DND-41 (cell line): ENCODE measurements at regions not wholly inside any gene's neighbourhood (a gene's known extent, or its start where the extent isn't known, plus 50 kb on each side); places are given as distances from the start of the nearest gene placed in this dataset.

Source experiments
- ATAC-seq: fragments of 200-7000 bp; cut with Tn5 transposase; 3 replicates; pipeline ENCODE4 v1.9.1; 2021; ENCODE audit warnings: low read depth; ENCODE audit not compliant: insufficient read depth
- DNase-seq: peaks from one replicate; pipeline ENCODE4 v3.0.0-alpha.2; 2020
- H2AFZ ChIP-seq: 2 replicates; pipeline ENCODE4 v1.6.0; 2012; ENCODE audit warnings: low read depth, low read length
- H3K27ac ChIP-seq: 2 replicates; pipeline ENCODE4 v1.5.1; 2012; ENCODE audit warnings: low read length, inconsistent platforms
- H3K27me3 ChIP-seq: fragments of 200-600 bp; sonication (generic); 2 replicates; pipeline ENCODE4 v1.6.0; 2012; ENCODE audit warnings: low read length, mild to moderate bottlenecking, inconsistent platforms; ENCODE audit not compliant: insufficient read depth, poor library complexity
- H3K36me3 ChIP-seq: 2 replicates; pipeline ENCODE4 v1.5.1; 2012; ENCODE audit warnings: low read length, inconsistent platforms; ENCODE audit not compliant: insufficient read depth
- H3K4me1 ChIP-seq: 2 replicates; pipeline ENCODE4 v1.5.1; 2012; ENCODE audit warnings: mild to moderate bottlenecking, low read length; ENCODE audit not compliant: insufficient read depth
- H3K4me2 ChIP-seq: 2 replicates; pipeline ENCODE4 v1.6.0; 2012; ENCODE audit warnings: mild to moderate bottlenecking, moderate library complexity, low read length, inconsistent platforms; ENCODE audit not compliant: insufficient read depth
- H3K4me3 ChIP-seq, 2 experiments: fragments of 200-600 bp in 1 of 2; shearing (Covaris generic) in 1 of 2; 2 replicates each; pipeline ENCODE4 v1.5.1; 2012 to 2016; ENCODE audit warnings: inconsistent platforms in 2 of 2, low read length in 2 of 2, mild to moderate bottlenecking in 2 of 2, low read depth in 1 of 2, moderate library complexity in 1 of 2
- H3K79me2 ChIP-seq: 2 replicates; pipeline ENCODE4 v1.6.0; 2012; ENCODE audit warnings: low read length, inconsistent platforms; ENCODE audit not compliant: insufficient read depth
- H3K9ac ChIP-seq: 2 replicates; pipeline ENCODE4 v1.6.0; 2012; ENCODE audit warnings: low read depth, mild to moderate bottlenecking, inconsistent platforms, low read length, moderate library complexity
- H3K9me3 ChIP-seq: 2 replicates; pipeline ENCODE4 v1.5.1; 2012; ENCODE audit warnings: low read length, moderate library complexity, mild to moderate bottlenecking, inconsistent platforms; ENCODE audit not compliant: insufficient read depth, severe bottlenecking
- H4K20me1 ChIP-seq: 2 replicates; pipeline ENCODE4 v1.6.0; 2012; ENCODE audit warnings: low read length; ENCODE audit not compliant: insufficient read depth
- CTCF ChIP-seq: IDR thresholded peaks from 2 replicates; pipeline ENCODE4 v1.5.1; 2012; ENCODE audit warnings: borderline replicate concordance, low read length, moderate library complexity, mild to moderate bottlenecking; ENCODE audit not compliant: poor library complexity, severe bottlenecking; ENCODE audit errors: extremely low read depth
- EZH2 ChIP-seq: IDR thresholded peaks from 3 replicates; pipeline ENCODE4 v1.6.1; 2012; ENCODE audit warnings: borderline replicate concordance, low read depth, mild to moderate bottlenecking, moderate library complexity, low read length, inconsistent platforms; ENCODE audit not compliant: severe bottlenecking

GRCh38 chr14:100675699-100676684 lies 50.7 kb upstream of the DLK1 start:
- no peak for ATAC-seq
- Histone ChIP-seq H2AFZ (no peak overlapping the region), H3K27ac (no peak overlapping the region), H3K36me3 (no peaks in the 10 kb centered on the region), H3K4me3 (no peak overlapping the region), H4K20me1 (no peaks in the 10 kb centered on the region), H3K4me2 (no peak overlapping the region), H3K9ac (no peak overlapping the region), H3K4me1 (no peaks in the 10 kb centered on the region), H3K9me3 (no peaks in the 10 kb centered on the region), H3K79me2 (no peaks in the 10 kb centered on the region), H3K27me3 (peaks cover 55% of the 10 kb centered on the region)
- no peak for DNase-seq
- TF ChIP-seq EZH2 (no peak), CTCF (no peak)
